Gastrocnemius medialis (tissue), 4 donors: ENCODE measurements at regions not wholly inside any gene's neighbourhood (a gene's known extent, or its start where the extent isn't known, plus 50 kb on each side); places are given as distances from the start of the nearest gene placed in this dataset.

Experiments used
- CTCF ChIP-seq, 5 experiments: fragments of 450-650 bp in 3 of 5; fragments of 200-600 bp in 2 of 5; sonication (generic) in 2 of 5; IDR thresholded peaks in 4 of 5; conservative IDR thresholded peaks in 1 of 5; 1 replicate in 4 of 5; 2 replicates in 1 of 5; pipeline ENCODE4 v1.5.1; 2016 to 2019; ENCODE audit warnings: antibody characterized with exemption in 5 of 5, mild to moderate bottlenecking in 3 of 5, moderate library complexity in 3 of 5
- POLR2A ChIP-seq, 2 donors: fragments of 450-650 bp; IDR thresholded peaks; one replicate each; pipeline ENCODE4 v1.6.1; 2017; ENCODE audit warnings: antibody characterized with exemption in 2 of 2, mild to moderate bottlenecking in 2 of 2, moderate library complexity in 2 of 2

- TF ChIP-seq CTCF (IDR thresholded peaks at IDR 0.05 in 4 of 5, conservative IDR thresholded peaks at IDR 0.05 in 1 of 5), result no peak
- TF ChIP-seq POLR2A (IDR thresholded peaks at IDR 0.05), result no peak
These were observed 452.5 kb upstream of the SALL3 start for GRCh38 chr18:78526923-78527711.
